Right ventricle myocardium superior (tissue), 1 donor: ENCODE measurements at regions not wholly inside any gene's neighbourhood (a gene's known extent, or its start where the extent isn't known, plus 50 kb on each side); places are given as distances from the start of the nearest gene placed in this dataset.

Source experiments
- ATAC-seq: fragments of 200-7000 bp; cut with Tn5 transposase; one replicate; pipeline ENCODE4 v1.9.1; 2020; ENCODE audit warnings: mild to moderate bottlenecking; ENCODE audit not compliant: poor library complexity
- DNase-seq: peaks from one replicate; pipeline ENCODE4 v3.0.0-alpha.2; 2020
- intact Hi-C: fragments of 100-400 bp; cut with DNase I; formaldehyde crosslinking; loops from one replicate; pipeline ENCODE4 v1.11.2; 2022
- donor health status: DM: no; HTN: yes; CAD: no; lungs with severe emphysema.

DNA sequence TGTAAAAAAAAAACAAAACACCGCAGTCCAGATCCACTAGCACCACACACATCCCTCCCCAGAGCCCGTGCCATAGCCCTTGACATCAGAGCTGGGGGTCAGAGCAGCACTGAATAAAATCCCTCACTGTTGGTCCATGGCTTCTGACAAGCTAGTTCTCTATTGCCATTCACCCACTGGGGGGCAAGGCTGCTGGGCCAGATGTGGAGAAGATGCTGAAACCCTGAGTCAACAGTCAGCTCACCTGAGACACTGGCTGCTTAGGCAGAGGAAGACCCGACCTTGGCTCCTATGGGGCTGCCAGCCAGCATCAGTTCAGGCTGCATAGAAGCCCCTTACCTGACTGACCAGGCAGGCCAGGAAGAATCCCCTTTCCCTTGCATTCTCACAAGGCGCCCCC, 228.2 kb downstream of the SOX9 start:
- ATAC-seq (no peak), DNase-seq (no peak)
- intact Hi-C loops: no loop called here

DNA sequence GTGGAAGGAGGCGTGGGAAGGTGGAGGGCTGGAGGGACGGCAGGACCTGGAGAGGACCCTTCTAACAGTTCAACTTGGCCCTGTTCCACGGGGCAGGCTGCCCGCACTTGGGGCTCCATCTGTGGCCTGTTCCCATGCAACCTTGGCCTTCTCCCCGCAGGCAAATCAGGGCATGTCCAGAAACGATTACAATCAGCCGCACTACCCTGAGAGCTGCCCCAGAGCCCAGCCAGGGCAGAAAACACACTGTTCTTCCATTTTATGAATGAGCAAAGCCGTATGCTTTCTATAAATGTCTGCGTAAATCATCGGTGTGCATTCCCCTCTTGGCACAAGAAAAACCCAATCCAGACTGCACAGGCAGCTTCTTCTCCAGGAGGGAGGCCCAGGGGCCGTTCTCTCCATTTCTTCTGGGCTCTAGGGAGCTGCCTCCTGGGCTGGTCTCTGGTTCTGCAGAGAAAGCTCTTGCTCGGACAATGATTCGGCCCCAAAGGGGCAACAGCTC, 228.7 kb downstream of the SOX9 start:
- ATAC-seq: no peak
- intact Hi-C loops: no loop called here
- no peak for DNase-seq

DNA sequence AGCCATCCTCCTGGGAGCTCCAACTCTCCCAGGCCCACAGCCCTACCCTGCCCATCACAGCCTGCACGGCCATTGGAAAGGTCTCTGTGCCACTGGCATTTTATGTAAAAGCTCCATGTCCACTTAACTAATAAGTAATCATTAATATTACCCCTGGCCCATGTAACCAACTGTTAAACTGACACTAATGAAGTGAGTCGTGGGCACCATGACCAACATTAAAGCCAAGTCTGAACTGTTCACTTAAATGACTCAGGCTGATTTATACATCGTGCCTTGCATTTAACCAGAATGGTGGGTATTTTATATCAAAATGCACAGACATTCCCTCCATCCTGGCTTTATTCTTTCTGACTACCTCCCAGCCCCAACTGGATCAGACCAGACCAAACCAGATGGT, 229.3 kb downstream of the SOX9 start:
- DNase-seq: no peak
- no peak for ATAC-seq
- intact Hi-C loops: loop anchor here (10.0 kb wide), 1 partner anchor 65 kb away; no protein-coding TSS in a partner anchor

DNA sequence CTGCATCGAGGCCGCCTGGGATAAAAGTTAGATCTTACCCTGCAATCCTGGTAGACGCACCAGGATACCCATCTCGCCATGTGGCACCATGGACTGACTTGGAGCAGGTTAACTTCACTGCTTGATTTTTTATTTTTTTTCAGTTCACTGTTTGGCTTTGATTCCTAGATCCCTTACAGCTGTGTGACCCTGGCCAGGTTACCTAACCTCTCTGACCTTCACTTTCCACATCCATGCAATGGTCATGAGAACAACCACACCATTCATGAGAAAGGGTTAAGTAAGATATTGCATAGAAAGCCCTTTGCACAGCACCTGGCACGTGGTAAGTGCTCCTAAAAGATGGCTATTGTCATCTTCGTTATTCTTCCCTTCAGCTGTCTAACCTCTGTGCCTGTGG, 230.5 kb downstream of the SOX9 start:
- DNase-seq (no peak), ATAC-seq (no peak)
- intact Hi-C loops: loop anchor here (10.0 kb wide), 1 partner anchor 63 kb away; no protein-coding TSS in a partner anchor

DNA sequence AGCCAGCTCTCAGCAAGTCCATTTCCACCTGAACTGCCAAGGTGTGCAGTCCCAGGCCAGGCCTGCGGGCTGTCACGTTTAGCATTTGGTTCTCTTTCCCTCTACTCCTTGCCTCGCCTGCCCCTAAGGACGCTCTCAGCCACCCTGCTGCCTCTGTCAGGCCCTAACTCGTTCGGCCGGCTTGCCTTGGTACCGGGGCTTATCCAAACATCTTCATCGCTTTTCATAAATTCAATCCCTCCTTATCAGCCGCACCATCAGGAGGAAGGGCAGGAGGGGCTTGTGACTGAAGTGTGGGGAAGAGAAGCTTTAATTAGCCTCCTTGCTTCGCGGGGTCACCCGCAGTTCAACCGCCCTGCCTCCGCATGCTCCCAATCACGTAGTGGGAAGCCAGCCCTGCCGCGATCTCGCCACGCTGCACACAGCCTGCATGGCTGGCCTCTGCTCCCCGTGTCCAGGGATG, 231.1 kb downstream of the SOX9 start:
- DNase-seq (no peak), ATAC-seq (no peak)
- intact Hi-C loops: loop anchor here (10.0 kb wide), 1 partner anchor 63 kb away; no protein-coding TSS in a partner anchor

DNA sequence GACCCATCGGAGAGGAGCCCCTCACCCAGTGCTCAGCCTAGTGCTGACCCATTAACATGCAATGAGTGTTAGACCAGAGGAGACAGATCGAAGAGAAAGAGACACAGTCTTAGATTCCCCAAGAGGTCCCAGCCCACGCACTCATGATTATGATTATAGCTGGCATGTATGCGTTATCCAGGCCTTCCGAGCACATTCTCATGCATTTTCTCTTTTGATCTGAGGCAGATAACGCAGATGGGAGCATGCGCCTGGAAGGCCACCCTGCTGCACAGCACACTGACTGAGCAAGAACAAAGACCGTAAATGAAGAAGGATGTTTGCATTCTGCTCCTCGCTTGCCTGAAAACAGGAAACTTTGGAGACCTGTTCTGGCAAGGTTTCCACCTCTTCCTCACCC, 232.7 kb downstream of the SOX9 start:
- intact Hi-C loops: loop anchor here (10.0 kb wide), 1 partner anchor 61 kb away; no protein-coding TSS in a partner anchor
- DNase-seq (no peak), ATAC-seq (no peak)

DNA sequence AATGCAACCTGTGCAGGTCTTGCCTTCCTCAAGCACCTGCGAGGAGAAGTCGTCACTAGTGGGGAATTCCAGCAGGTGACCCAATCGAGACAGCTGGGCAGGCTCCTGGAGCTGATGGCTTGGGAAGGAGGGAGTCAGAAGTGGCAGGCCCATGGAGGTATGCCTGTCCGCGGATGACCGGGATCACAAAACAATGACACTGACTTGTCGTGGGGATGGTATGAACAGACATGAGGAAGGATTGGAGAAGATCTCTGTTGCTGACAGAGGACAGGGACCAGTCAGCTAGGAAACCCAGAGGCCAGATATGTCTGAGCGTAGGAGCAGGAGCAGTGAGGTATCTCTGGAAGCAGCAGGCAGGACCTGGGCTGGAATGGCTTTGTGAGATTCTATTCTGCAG, 233.3 kb downstream of the SOX9 start:
- intact Hi-C loops: loop anchor here (10.0 kb wide), 1 partner anchor 61 kb away; no protein-coding TSS in a partner anchor
- DNase-seq: no peak
- no peak for ATAC-seq

DNA sequence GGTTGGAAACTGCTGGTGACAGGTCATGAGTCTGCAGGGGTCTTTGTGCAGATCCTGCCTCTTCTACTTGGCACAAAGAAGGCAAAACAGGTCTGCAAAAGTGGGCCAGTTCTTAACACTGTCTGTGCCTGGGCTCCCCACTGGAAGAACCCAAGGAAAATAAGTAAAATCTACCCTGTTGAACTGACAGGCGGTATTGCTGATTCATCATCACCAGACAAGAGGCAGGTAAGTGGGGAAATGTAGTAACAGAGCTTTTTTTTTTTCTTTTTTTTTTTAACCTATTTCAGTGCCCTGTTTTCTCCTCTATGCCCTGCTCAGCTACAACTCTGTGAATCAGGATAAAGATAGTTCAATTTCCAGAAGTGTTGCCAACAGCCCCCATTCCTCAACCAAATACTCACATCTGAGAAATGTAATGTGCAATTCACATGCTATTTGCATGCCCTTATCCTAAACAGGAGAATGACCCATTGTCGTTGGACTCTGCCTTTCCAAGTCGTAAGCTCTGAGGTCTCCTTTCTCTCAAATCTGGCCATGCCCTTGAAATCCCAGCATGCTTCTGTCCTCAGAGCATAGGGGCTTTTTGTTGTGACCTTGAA, 237.0 kb downstream of the SOX9 start:
- no peak for ATAC-seq
- DNase-seq: no peak
- intact Hi-C loops: loop anchor here (10.0 kb wide), 1 partner anchor 57 kb away; no protein-coding TSS in a partner anchor

DNA sequence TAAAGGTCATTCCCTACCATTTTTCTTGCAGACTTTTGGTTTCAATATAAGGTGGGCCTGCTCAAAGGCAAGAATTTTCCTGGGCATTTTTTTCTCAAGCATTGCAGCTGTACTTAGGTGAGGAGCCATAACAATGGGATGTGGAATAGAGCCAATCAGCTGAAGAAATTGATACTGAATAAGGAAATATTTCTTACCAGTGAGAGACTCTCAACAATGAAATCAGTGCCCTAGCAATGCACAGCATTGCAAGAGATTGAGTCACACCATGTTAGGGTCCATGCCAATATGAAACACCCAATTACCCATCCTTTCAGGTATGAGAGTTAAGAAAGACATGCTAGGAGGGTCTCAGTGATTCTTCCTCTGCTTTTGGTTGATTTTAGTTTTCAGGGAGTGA, 237.6 kb downstream of the SOX9 start:
- intact Hi-C loops: loop anchor here (10.0 kb wide), 1 partner anchor 56 kb away; no protein-coding TSS in a partner anchor
- no peak for DNase-seq

DNA sequence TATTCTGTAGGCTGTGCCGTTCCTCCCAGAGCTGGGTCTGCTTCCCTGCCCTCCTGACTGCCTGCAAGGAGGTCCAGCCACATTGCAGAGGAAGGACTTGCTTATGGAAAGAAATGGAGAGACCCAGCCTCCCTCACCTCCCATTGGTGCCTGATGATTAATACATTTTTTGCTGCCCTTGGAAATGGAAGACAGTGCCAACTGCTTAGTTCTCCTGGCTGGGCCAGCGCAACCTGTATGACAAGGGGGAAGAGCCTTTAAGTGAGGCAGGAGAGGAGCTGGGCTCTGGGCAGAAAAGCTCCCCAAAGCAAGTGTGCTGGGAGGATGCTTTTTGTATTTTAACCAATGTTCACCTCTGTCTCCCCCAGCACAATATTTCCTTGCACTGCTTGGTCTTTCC, 238.5 kb downstream of the SOX9 start:
- no peak for ATAC-seq
- intact Hi-C loops: loop anchor here (10.0 kb wide), 1 partner anchor 56 kb away; no protein-coding TSS in a partner anchor
- no peak for DNase-seq

More for the DNA sequence above, 237.6 kb downstream of the SOX9 start:
- ATAC-seq: no peak

DNA sequence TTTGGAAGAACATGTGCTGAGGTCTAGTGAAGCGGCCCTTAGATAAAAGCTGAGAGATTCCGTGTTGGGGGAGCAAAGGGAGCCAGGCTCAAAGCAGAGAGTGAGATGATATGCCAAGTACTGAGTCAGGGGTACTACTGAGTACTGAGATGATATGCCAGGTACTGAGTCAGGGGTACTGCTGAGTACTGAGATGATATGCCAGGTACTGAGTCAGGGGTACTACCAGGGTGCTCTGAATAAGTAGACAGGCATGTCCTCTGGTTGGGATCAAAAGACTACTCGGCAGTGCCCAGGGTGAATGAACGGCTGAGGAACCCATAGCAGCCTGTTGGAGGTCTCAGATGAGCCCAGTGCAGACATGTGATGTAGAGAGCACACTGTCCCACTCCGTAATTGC, 239.0 kb downstream of the SOX9 start:
- intact Hi-C loops: loop anchor here (10.0 kb wide), 1 partner anchor 55 kb away; no protein-coding TSS in a partner anchor
- DNase-seq (no peak), ATAC-seq (no peak)

DNA sequence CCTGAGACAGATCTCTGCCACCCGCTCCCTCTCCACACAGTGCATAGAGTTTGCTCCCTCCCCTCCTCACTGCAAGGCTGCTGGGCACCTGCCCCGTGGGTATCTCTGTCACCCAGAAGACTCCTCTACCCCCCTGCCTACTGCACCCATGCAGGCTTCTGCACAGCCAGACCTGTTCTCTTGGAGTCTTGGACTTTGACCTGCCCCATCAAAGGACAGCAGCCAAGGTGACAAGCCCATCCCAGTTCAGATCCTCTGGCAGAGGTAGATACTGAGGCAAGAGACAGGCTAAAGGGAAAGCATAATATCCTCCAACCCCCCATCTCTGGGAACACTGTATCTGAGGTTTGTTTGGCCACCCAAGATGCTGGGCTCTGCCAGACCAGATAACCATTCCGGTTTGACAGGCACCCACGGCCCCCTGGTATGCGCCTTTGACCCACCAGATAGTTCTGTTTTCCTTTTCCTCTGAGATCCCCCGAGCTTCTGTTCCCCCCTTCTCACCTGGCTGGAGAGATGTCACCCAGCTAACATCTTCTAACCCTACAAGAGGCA, 239.6 kb downstream of the SOX9 start:
- ATAC-seq (no peak), DNase-seq (no peak)
- intact Hi-C loops: no loop called here

DNA sequence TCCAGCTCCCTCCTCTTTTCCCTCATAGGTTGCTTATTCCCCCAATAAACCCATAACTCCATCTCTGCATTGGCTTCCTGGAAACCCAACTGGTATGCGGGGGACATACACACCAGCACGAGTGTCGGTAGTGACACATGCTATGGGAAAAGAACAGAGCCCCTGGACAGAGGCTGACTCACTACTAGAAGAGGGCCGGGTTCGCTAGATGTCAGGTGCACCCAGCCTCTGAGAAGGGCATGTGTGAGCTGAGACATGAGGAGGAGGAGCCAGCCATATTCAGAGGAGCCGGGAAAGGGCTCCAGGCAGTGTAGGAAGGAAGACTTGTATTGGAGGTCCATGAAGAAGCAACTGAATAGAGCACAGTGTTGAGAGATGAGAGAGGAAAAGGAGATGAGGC, 241.1 kb downstream of the SOX9 start:
- intact Hi-C loops: no loop called here
- no peak for ATAC-seq
- no peak for DNase-seq

DNA sequence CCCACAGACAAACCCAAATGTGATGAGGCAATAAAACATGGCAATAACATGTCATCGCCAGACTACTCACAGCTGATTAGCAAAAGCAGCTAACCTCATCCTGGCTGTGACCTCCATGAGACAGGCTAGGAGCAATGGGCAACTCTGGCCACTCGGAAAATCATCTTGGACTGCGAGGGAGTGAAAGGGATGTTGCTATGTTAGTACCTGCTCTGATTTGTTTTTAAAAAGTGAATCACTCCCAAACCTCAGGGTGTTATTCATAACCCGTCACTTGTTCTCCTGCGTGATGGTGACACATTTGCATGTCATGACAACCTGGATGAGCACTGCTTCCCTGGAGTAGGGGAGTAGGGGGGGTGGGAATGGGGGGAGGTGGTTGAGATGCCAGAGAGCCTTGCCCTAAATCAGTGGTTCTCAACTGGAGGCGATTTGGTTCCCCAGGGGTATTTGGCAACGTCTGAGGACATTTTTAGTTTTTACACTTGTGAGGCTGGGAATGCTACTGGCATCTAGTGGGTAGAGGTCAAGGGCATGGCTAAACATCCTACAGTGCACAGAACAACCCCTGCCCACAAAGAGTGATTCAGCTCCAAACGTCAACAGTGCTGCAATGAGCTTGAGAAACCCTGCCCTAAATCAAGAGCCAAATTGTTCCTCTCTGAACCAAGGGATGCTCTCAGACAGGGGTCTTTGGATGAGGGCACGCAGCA, 241.7 kb downstream of the SOX9 start:
- no peak for ATAC-seq
- intact Hi-C loops: no loop called here
- no peak for DNase-seq

DNA sequence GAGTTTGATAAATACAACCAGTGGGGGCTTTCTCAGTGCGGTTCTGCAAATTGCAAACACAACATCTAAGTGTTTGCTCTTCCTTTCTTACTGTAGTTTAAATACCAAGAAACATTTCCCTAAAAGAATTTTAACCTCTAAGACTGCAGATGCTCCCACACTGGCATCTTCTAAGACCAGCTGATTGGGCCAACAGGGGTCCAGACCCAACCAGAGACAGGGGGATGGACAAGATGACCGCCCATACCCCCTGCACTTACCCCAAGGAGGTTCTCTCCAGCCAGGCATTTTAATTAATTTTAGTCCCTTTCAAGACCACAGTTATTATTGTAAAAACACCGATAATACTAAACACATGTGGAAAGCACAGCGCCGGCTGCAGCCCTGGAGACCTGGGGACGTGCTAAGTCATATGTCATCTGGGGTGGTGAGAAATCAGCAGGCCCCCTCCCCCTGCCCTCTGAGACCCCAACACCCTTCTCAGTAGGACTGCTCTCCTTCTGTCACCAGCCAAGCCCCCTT, 242.3 kb downstream of the SOX9 start:
- intact Hi-C loops: no loop called here
- no peak for DNase-seq
- ATAC-seq: no peak

DNA sequence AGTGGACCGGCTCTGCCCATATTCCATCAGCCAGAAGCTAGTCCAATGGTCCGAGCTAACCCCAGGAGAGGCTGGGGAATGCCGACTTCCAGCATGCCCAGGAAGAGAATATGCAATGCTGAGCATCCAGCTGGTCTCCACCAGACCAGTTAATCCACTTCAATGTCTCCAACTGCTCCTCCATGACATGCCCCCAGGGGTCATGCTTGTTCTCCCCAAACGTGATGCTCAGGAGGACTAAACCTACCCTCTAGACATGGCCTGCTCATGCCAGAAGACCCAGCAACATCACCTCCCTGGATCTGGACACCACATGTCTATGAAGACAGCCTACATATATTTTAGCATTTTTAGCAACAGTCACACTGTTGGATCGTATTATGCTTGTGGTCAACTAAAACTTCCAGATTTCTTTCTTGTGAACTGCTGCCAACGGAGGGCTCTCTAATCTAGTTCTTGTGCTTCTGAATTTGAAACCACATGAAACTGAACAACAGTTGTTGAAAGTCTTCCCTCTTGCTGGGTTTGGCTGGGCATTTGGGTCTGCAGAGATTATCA, 245.1 kb downstream of the SOX9 start:
- DNase-seq (no peak), ATAC-seq (no peak)
- intact Hi-C loops: no loop called here

DNA sequence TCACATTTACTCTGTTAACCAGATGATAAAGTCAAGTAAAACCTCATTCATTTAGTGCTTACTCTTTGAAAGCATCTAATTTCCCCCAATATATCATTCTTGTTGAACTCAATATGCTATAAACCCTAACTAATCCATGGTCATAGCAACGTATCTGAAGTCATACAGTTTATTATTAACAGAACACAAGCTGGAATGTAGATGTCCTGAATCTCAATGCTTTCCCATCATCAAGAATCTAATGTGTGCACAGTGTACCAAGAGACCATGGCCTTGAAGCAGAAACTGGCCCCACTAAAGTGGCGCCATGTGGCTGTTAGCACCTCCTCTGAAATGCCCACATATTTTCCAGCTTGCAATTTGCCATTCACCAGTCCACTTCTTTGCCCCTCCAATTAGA, 245.8 kb downstream of the SOX9 start:
- ATAC-seq (no peak), DNase-seq (no peak)
- intact Hi-C loops: no loop called here

DNA sequence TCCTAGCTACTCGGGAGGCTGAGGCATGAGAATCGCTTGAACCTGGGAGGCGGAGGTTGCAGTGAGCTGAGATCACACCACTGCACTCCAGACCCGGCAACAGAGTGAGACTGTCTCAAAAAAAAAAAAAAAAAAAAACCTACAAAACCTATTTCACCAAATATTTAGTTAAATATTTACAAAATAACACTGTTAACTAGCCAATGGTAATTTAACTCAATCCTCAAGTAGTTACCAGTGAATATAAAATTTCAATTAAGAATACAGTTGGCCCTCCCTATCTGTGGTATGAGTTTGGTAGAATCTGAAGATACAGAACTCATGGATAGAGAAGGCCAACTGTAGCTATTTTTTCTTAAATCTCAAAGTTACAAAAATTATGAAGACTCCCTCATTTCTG, 247.4 kb downstream of the SOX9 start:
- intact Hi-C loops: no loop called here
- no peak for ATAC-seq
- no peak for DNase-seq

DNA sequence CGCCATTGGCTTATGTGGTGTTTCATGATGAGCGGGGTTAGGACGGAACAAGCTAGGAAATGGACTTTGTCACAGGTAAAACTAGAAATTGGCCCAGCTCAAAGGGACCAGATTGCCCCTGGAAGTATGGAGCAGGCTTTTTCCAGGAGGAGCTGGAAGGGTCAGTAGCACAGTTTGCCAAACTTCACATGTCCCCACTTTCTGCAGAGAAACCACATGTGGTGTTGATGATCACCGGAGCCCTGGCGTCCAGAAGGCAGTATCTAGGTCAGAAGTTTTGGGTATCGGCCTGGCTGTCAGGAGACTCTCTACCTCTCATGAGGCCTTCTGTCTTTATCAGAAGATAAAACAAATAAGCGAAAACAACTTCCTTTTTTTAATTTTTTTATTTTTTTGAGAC, 248.5 kb downstream of the SOX9 start:
- ATAC-seq (no peak), DNase-seq (no peak)
- intact Hi-C loops: no loop called here
